Heart right ventricle (tissue), 16 donors: ENCODE measurements at regions not wholly inside any gene's neighbourhood (a gene's known extent, or its start where the extent isn't known, plus 50 kb on each side); places are given as distances from the start of the nearest gene placed in this dataset.

Experiments
- ATAC-seq, 8 donors: fragments of 200-7000 bp; cut with Tn5 transposase; one replicate each; pipeline ENCODE4 v1.9.1; 2020; ENCODE audit warnings: mild to moderate bottlenecking in 8 of 8, moderate library complexity in 8 of 8, moderate number of reproducible peaks in 1 of 8
- DNase-seq, 2 donors: peaks; one replicate each; pipeline ENCODE4 v3.0.0-alpha.2; 2020
- H3K27ac ChIP-seq, 10 donors: fragments of 200-600 bp; sonication (generic) in 2 of 10; one replicate each; pipeline versions ENCODE4 v1.5.0 to v1.8.0; 2020 to 2022; ENCODE audit warnings: mild to moderate bottlenecking in 3 of 10
- H3K27me3 ChIP-seq, 7 donors: fragments of 200-600 bp; one replicate each; pipeline ENCODE4 v1.8.0; 2021 to 2022; ENCODE audit warnings: mild to moderate bottlenecking in 2 of 7
- H3K36me3 ChIP-seq, 9 donors: fragments of 200-600 bp; sonication (generic) in 1 of 9; one replicate each; pipeline versions ENCODE4 v1.5.0 to v1.8.0; 2020 to 2022; ENCODE audit warnings: mild to moderate bottlenecking in 2 of 9
- H3K4me1 ChIP-seq, 9 donors: fragments of 200-600 bp; sonication (generic) in 1 of 9; one replicate each; pipeline versions ENCODE4 v1.5.0 to v1.8.0; 2020 to 2022; ENCODE audit warnings: mild to moderate bottlenecking in 4 of 9
- H3K4me3 ChIP-seq, 10 donors: fragments of 200-600 bp; sonication (generic) in 2 of 10; one replicate each; pipeline versions ENCODE4 v1.5.0 to v1.8.0; 2020 to 2022; ENCODE audit warnings: mild to moderate bottlenecking in 7 of 10, moderate library complexity in 2 of 10
- H3K9me3 ChIP-seq, 11 donors: fragments of 200-600 bp in 10 of 11; sonication (generic) in 2 of 11; one replicate each; pipeline versions ENCODE4 v1.5.0 to v1.8.0; 2013 to 2022; ENCODE audit warnings: mild to moderate bottlenecking in 2 of 11, control low read depth in 1 of 11, moderate library complexity in 1 of 11
- WGBS, 2 donors: extraction: QIAGEN DNeasy Blood & Tissue Kit; methylation state at CpG; one replicate each; pipeline ENCODE4 v1.1.7; 2013; ENCODE audit warnings: inconsistent platforms in 1 of 2; 5-methylcytosine and 5-hydroxymethylcytosine counted together
- intact Hi-C, 10 donors: fragments of 100-400 bp; cut with DNase I; formaldehyde crosslinking; loops; one replicate each; pipeline versions ENCODE4 v1.11.1 to v1.14.2; 2022
- TF ChIP-seq, protein P1 (sequence below), 9 donors: fragments of 200-600 bp; sonication (generic) in 2 of 9; IDR thresholded peaks; one replicate each; pipeline versions ENCODE4 v1.5.0 to v1.8.0; 2021 to 2022; ENCODE audit warnings: antibody characterized with exemption in 9 of 9, mild to moderate bottlenecking in 5 of 9, moderate library complexity in 1 of 9
- donor health status: Arrhythmogenic right ventricular cardiomyopathy.
- donor health status: ischemic (EF 13 %, LVEDD 7.1; RV severe dilation, severe dysfunction).
- donor health status: healthy with polysubstance abuse.
- donor health status: DM: no; HTN: yes; CAD: no.
- donor health status: DM: no; HTN: no; CAD: no.
- donor health status: ischemic (EF 25% LVEDD 6.9; RV normal size, moderate dysfunction).
- donor health status: ischemic (EF 25% LVEDD 5.7; RV mildly dilated, moderate dysfunction).
- donor health status: healthy.
- donor health status: DM: yes; HTN: yes; CAD: no.
- donor health status: Ischemic cardiomyopathy.
- donor health status: ischemic (EF 35%, LVEDD 5.7; RV mildly dilated, moderate dysfunction).
- donor health status: nonischemic (EF 11% LVEDD 7.7; RV severe dilation, severe dysfunction).
- donor health status: DM: yes; HTN: yes; CAD: no.
- donor health status: PGD.
- donor health status: ischemic (EF 29% LVEDD 5.4; RV normal size, mild dysfunction).
- donor health status: nonischemic (EF 23%, LVEDD 6.1; RV moderate dilation, normal function).

DNA sequence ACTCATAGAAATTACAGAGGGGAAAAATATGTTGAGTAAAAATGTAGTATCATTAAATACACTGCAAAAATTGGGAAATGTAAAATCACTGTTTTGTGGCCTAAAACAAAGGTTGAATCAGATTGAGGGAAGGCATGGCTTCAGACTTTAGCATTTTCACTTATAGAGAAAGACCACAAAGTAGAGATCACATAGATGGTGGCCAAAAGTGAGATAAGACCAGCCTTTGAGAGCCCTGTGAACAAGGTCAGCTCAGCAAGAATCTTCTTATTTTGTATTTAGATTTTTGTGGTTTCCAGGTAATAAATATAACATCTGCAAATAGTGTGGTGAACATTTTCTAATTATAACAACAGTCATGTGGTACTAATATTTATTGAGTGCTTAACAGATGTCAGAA, 544.8 kb upstream of the DPPA4 start:
- intact Hi-C loops = no loop called here
- Histone ChIP-seq H3K4me3 (no peak overlapping the region), H3K4me1 (no peaks in the 10 kb centered on the region), H3K9me3 (peaks cover 0 to 8% (median 1%) of the 10 kb centered on the region in 11 donors), H3K27me3 (no peaks in the 10 kb centered on the region), H3K36me3 (no peaks in the 10 kb centered on the region), H3K27ac (no peak overlapping the region)
- TF ChIP-seq, protein P1, sequence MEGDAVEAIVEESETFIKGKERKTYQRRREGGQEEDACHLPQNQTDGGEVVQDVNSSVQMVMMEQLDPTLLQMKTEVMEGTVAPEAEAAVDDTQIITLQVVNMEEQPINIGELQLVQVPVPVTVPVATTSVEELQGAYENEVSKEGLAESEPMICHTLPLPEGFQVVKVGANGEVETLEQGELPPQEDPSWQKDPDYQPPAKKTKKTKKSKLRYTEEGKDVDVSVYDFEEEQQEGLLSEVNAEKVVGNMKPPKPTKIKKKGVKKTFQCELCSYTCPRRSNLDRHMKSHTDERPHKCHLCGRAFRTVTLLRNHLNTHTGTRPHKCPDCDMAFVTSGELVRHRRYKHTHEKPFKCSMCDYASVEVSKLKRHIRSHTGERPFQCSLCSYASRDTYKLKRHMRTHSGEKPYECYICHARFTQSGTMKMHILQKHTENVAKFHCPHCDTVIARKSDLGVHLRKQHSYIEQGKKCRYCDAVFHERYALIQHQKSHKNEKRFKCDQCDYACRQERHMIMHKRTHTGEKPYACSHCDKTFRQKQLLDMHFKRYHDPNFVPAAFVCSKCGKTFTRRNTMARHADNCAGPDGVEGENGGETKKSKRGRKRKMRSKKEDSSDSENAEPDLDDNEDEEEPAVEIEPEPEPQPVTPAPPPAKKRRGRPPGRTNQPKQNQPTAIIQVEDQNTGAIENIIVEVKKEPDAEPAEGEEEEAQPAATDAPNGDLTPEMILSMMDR (IDR thresholded peaks at IDR 0.05) = no peak
- DNase-seq = no peak
- ATAC-seq = no peak

DNA sequence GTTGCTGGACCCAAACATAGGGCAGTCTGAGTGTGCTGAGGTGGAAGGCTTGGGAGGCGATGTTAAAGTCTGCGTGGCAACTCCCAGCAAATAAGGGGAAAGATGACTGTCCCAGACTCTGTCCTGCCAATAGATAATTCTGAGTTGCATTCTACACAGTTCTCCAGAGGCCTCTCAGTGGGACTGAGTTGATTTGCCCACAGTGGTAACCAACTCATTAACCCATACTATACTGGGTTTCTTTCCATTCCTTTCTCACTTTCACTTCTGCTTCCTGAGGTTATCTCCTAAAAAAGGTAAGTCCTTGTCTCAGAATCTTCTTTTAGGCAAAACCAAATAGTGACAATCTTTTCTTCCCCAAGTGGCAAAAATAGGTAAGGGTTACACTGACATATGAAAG, 549.9 kb upstream of the DPPA4 start:
- Histone ChIP-seq H3K27me3 (no peaks in the 10 kb centered on the region), H3K36me3 (no peaks in the 10 kb centered on the region), H3K9me3 (peaks cover 0 to 18% (median 0%) of the 10 kb centered on the region in 11 donors), H3K4me1 (no peaks in the 10 kb centered on the region), H3K4me3 (no peak overlapping the region), H3K27ac (no peak overlapping the region)
- no peak for DNase-seq
- no peak for ATAC-seq
- intact Hi-C loops = no loop called here
- 83 to 92% methylated on average over 2 of the region's 2 CpGs for WGBS, 2 donors
- TF ChIP-seq, protein P1 (IDR thresholded peaks at IDR 0.05) = no peak

DNA sequence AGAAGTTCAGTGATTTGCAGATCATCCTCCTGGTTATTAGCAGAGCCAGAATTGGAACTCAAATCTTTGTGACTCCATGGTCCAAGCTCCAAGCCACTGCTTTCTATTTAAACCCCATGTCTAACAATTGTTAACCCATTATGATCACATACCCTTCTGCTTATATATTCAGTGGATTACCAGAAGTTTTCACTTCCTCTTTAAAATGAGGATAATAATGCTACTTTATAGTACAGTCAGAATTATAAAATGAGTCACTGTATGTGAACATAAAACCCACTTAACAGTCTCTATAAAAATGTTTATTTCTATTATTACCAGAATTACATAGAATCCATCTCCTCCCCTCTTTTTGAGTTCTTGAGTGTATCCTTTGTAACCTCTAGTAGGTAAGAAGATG, 550.7 kb upstream of the DPPA4 start:
- ATAC-seq (no peak), DNase-seq (no peak)
- no peak overlapping the region for H3K27ac ChIP-seq
- no peaks in the 10 kb centered on the region for H3K4me1 ChIP-seq
- H3K9me3 ChIP-seq = peaks cover 0 to 22% (median 0%) of the 10 kb centered on the region in 11 donors
- no peak overlapping the region for H3K4me3 ChIP-seq
- no peaks in the 10 kb centered on the region for H3K27me3 ChIP-seq
- no peaks in the 10 kb centered on the region for H3K36me3 ChIP-seq
- intact Hi-C loops = no loop called here
- TF ChIP-seq, protein P1 (IDR thresholded peaks at IDR 0.05) = no peak

DNA sequence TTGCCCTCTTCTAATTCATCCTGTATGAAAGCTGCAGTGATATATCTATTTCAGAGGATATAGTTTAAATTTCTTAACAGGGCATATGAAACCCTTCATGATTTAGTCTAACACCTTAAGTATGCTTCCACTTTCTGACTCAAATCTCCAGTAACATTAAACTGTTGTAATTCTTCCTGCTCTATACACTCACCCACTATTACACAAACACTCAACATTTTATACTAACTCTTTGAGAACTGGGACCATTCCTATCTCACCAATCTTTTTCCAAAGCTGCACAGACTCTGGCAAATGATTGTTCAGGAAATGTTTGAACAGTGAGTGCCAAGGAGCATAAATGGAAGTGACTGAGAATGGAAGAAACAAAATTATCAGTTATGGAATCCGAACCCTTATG, 560.4 kb upstream of the DPPA4 start:
- Histone ChIP-seq H3K36me3 (no peaks in the 10 kb centered on the region), H3K9me3 (peaks cover 0 to under 1% (median 0%) of the 10 kb centered on the region in 11 donors), H3K27ac (no peak overlapping the region), H3K4me3 (no peak overlapping the region), H3K4me1 (no peaks in the 10 kb centered on the region), H3K27me3 (no peaks in the 10 kb centered on the region)
- DNase-seq (no peak), ATAC-seq (no peak)
- 79 to 85% methylated on average over 1 of the region's 1 CpG for WGBS, 2 donors
- TF ChIP-seq, protein P1 (IDR thresholded peaks at IDR 0.05) = no peak
- intact Hi-C loops = no loop called here

DNA sequence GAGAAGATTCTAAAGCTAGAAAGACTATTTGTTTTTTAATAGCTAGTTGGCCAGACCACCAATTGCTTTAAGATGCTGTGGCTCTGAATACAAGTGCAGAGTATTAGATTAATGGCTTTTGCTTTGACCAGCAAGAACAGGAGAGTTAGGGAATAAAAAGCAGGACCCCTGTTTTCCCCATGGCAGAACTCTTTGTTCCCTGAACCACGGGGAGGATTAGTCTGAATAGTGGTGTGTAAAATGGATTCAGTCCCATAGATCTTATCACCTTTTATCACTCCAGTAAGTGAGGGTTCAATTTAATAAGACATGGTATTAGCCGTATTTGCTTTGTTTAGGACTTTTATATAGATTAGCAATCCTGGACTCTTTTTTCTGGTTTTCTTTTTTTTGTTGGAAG, 562.6 kb upstream of the DPPA4 start:
- Histone ChIP-seq H3K27ac (no peak overlapping the region), H3K36me3 (no peaks in the 10 kb centered on the region), H3K9me3 (no peaks in the 10 kb centered on the region), H3K4me1 (no peaks in the 10 kb centered on the region), H3K27me3 (no peaks in the 10 kb centered on the region), H3K4me3 (no peak overlapping the region)
- ATAC-seq (no peak), DNase-seq (no peak)
- TF ChIP-seq, protein P1 (IDR thresholded peaks at IDR 0.05) = no peak
- intact Hi-C loops = no loop called here
- 70 to 72% methylated on average over 2 of the region's 2 CpGs for WGBS, 2 donors
